ENCODE measurements at regions not wholly inside any gene's neighbourhood (a gene's known extent, or its start where the extent isn't known, plus 50 kb on each side); places are given as distances from the start of the nearest gene placed in this dataset.
A peak's percentile ranks its signal among the peaks of the same experiment; 100 is the strongest.

DNA sequence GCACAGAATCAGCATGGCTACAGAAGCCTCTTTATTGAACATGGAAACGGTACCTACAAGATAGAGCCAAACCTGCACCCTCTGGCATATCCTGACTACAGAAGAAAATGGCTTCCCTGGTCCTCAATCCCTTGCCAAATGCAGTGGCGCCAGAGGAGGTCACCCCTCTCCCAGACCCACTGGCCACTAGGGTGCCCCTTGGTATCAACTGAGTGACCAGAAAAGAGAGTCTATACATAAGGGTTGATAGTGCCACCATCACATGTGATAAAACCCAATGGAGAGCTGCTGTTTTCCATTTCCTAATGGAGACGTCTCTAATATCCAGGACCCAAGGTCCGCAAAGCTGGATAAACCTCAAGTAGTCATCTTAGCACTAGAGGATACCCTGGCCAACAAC lies 52.7 kb upstream of the ALK start:
- DNase-seq = no peak

DNA sequence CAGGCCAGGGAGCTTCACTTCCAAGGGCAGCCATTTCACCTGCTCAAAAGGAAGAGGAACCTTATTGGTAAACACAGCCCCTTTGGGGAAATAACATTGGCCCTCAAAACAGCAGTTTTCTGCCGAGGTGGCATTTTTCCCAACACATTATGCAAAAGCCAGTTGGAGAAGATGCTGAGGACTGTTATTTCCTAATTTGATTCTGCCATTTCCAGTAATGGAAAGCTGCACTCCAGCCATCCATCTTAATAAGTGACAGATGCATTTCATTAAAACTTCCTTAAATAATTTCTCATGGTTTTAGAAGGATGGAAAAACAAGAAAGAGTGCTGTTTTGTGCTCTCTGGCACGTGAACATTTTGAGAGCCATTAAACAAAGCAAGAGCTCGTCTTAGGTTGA lies 55.9 kb upstream of the ALK start:
- DNase-seq = no peak

DNA sequence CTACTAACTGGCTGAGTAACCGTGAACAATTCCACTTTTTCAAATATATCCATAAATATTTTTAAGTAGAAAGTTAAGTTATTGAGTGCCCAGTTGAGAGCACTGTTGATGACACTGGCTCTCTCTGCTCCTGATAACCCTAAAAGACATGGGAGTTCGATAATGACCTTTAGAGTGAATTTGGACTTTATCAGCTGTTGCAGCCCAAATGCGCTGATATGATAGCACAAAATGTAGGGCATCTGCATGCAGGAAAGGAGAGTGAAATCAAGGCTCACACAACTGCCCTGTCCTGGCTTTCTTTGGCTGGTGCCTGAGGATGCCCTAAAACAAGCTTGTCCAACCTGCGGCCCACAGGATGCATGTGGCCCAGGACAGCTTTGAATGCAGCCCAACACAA lies 60.0 kb upstream of the ALK start:
- no peak for DNase-seq

DNA sequence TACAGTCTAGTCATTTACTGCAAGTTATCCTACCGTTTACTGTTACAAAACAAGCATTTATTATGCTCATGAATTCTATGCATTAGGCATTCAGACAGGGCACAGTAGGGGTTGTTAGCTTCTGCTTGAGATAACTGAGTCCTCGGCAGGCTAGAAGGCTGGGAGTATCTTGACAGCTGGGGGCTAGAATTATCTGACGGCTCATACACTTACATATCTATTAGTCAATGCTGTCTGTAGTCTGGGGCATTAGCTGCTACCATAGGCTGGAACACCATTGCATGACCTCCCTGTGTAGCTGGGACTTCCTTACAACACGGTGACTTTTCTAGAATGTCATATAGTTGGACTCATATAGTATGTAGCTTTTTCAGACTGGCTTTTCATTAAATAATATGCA lies 61.9 kb upstream of the ALK start:
- DNase-seq = no peak

DNA sequence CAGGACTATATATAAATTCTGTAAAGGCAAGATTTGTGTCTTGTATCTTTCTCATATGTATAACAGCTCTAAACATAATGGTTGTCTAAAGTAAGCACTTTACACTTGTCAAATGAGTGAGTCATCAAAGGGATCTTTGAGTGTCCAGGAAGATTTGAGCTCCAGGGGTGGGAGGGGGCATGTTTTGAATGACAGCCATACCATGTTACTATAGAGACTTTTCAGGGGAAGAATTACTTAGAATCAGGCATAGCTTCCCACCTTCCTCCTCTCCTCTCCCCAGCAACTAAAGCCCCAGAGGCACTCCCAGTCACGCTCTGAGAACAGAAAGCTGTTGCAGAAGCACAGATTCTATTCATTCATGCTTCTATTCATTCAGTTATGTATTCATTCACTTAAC lies 65.8 kb upstream of the ALK start:
- DNase-seq = no peak

DNA sequence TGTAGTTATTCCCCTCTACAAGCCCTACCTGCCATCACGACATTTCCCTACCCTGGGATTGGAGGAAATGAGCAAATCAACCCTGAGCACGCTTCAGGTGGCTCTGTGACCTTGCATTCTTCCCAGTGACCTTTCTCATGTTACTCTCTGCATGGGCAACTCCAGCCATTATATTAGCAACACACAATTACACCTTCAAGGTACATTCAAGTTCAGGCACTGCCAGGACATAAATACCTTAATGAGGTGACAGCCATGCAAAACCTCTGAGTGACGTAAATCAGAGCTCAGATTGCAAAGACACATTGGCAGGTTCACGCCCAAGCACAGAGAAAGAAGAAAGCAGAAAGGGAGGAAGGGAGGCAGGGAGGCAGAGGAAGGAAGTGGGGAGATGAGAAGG lies 68.7 kb upstream of the ALK start:
- no peak for DNase-seq

DNA sequence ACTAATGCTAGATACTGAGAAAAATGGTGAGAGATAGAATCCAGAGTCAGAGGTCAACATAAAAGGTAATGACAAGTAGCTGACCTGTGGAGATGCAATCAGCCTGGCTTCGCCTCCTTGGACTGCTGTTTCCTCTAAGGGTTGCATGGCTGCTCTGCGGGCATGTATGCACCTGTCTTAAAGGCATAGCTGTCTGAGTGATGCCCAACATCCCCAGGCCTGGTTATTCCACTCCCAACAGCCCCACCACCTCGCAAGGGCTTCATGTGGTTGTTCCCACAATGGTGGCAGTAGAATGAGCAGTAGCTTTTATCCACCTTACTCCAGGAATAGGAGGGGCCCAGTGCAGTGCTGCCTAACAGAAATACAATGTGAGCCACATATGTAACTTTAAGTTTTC lies 69.7 kb upstream of the ALK start:
- no peak for DNase-seq

DNA sequence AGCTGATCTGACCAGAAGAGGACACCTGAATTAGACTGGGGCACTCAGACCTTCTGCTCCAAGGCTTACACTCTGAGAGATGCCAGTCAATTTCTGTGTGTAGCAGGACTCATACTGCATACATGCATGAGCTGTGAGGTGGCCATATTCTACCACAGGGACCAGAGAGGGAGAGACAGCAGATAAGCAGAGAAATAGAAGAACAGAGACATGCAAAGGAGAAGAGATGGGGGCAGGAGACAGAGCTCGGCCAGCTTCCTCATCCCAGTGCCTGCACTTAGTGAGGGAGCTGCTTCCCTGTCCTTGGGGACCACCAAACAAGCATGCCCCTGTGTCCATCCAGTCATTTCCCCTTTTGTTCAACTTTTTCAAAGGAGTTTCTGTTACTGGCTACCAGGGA lies 73.9 kb upstream of the ALK start:
- no peak for DNase-seq

DNA sequence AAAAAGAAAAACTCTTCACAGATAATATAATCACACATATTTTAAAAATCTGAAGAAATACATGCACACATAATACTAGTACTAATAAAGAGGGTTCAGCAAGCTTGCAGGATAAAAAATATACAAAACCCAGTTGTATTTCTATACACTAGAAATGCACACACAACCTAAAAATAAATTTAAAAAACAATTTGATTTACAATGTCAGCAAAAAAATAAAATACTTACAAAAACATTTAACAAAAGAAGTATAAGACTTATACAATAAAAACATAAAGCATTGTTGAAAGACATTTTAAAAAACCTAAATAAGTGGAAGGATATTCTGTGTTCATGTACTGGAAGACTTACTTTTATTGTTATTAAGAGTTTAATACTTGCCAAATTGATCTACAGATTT lies 81.7 kb upstream of the ALK start:
- no peak for DNase-seq

DNA sequence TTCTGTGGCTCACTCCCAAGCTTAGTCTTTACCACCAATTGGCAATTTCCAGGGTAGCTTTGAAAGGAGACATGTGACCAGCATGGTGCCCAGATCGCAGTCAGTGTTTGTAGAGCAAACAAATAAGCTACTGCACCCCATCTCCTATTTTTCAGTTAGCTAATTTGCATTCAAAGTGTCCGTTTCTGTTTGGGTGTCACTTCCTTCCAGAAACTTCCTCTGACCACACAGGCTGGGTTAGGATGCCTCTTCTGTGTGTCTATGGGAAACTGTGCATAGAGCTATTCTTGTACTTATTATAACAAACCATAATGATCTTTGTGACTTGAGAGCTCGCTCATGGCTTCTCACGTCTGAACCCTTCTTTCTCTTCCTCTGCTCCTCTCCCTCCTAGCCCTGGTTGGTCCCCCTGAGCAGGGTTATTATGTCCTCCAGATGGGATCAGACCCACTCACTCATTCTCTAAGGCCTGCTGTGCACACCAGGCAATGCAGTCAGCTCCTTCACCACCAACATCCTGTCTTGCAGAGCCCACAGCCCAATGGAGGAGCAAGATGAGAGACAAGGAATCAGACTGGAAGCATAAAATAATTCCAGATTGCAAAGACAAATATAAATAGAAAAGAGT lies 101.2 kb upstream of the ALK start:
- no peak for DNase-seq

DNA sequence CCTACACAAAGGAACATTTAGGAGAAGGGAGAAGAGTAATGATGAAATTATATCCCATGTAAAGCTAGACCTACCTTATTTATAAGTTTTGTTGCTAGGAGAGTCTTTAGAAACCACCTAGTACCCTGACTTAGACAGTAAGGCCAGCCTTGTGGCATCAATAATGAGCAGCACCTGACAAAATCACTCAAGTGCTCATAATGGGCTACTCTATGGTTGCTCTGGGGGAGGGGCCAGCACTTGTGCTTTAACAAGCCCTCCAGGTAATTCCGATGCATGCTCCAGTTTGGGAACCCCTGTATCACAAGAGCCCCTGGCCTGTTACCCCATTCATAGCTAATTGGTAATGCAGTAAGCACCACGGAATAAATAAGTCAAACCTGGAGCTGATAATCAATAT lies 102.9 kb upstream of the ALK start:
- DNase-seq = no peak

DNA sequence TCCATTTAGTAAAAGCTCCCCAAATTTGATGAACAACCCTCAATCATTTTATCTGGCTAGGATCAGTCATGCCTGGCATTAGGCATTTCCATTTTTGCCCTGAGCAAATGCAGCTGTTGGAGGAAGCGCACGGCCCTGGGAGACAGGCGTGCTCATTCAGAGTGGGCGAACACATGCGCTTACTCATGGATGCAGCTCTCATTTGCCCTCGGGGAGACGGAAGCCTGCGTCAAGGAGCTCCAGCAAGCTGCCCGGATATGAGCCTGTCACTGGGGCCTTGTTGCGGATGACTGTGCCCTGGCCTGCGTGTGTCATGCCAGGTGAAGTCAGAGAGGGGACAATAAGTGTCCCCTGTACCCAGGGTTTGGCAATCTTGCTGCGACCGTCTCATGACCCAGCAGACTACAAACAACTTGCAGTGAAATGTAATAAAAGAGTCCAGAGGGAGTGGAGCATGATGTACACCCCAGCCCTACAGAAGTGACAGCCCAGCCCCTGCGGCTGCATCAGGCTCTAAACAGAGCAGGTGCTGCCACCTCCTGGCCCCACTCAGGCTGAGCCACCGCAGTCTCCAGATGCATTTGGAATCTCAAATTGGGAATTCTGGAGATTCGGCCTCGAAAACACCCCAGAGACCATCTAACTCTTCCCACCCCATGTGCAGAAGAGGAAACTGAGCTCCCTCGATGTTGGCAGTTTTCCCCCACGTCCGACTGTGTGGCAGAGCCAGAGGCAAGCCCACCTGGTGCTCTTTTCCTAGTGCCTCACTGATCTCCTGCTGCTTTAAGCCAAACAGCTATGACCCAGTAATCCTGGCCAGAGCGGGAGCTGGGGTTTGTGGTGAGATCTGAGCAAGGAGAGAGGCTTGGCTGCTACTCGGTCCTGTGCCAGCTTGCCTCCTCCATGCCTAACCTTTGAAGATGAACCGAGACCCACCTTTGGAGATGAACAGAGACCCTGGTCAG lies 105.0 kb upstream of the ALK start:
- DNase-seq = no peak

DNA sequence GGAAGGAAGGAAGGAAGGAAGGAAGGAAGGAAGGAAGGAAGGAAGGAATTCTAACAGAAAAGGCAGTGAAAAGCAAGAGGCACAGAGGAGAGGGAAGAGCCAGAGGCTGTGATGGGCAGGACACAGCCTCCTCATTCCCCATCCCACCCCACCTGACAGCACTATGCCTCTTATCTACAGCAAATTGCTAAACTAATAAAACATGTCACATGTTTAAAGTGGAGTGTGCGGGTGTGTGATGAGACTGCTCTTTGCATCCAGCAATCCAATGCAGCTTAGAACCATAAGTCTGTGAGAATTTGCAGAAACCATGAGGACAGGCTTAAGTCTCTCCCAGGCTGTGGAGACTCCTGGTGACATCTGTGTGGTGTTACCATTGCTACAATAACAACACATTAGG lies 108.4 kb upstream of the ALK start:
- peak; percentile 5 for DNase-seq

DNA sequence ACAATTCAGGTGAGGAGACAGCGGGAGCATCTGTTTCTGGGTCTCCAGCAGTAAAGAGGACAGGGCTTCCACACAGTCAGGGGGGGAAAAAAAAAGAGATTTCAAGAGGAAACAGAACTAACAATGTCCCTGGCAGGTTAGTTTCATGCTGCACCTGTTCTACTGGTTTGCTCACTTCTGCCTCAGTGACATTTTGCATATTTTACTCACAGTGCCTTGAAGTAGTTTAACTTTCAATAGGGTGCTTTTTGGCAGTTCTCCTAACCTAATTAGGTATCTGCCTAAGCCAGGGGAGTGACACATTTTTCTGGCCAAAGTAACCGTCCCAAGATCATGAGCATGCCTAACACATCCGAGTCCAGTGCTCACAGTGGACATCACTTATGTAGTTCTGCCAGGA lies 109.0 kb upstream of the ALK start:
- peak; percentile 19 for DNase-seq

DNA sequence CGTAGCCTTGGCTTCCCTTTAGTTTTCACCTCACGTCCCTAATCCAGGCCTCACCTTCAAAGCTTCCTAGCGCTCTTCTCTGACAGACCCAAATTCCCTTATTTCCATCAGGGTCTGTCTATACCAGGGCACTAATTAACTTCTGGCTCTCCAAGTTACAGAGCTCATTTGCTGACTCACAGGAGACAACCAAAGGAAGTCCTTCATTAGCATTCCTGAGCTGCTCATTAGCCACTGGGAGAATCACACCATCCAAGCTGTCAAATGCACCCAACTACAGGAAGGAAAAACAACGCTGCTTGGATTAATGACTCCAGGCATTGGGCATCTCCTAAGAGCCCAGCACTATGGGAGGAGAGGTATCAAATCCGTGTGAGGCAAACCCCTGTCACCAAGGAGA lies 109.8 kb upstream of the ALK start:
- DNase-seq = no peak

DNA sequence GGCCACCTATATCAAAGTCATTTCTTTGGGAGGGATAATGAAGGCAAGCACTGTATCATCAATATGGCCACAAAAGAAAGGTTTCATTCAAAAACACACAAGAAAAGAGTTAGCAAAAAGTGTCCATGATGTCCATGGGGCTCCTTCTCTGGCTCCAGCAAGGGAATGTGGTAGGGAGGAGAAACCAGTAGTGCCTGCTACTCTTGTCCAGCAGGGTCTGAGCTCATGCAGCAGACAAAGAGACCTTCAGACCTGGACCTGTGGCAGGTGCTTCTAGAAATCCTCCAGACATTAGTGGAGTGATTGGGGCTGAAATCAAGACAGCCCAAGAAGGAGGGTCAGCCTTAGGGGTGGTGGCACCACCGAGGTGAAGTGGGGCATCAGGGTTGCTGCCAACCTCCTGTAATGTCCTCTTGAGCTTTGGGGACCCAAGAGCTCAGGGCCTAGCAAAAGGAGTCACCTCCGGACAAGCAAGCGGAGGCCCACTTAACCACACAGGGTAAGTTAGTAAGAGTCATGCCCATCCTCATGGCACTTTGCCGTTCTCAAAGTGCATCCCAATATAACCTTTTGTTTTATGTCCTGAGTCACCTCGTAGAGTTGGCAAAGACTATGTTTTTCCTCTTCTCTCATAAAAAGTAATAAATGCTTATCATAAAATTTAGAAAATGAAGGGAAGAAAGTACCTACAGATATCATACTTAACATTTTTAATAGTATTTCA lies 112.6 kb upstream of the YPEL5 start:
- no peak for DNase-seq

DNA sequence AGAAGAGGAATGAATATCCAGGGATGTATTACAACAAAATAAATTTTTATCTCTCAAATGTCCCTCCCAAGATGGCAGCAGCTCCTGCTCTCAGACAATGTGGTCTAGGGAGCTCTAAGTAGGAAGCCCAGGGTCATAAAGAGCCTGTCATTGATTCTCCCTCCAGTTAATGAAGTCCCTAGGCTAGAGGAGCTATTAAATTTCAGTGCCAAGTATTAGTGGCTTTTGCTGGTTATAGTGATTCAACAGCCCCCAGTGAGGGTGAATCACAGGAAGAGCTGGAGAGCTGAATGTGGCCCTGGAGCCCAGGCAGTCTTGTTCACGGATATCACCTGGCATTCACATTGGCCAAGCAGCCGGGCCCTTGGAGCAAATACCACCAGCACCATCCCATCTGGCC lies 109.8 kb upstream of the YPEL5 start:
- DNase-seq = no peak

DNA sequence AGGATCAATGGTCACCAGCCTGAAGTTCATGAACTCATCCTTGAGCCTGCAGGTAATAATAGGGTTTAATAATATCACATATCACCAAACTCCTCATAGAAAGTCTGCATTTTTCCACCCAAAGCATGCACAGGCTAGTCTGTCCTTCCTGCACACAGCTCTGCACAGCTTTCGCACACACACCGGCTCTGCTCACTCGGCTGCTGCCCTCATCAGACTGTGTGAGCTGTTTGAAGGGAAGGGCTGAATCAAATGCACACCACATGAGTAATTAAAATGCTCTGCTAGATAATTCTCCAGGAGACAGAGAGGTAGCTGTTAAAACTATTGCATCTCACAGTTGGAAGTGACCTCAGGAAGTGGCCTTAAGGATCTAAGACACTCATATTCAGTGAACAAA lies 108.4 kb upstream of the YPEL5 start:
- no peak for DNase-seq

DNA sequence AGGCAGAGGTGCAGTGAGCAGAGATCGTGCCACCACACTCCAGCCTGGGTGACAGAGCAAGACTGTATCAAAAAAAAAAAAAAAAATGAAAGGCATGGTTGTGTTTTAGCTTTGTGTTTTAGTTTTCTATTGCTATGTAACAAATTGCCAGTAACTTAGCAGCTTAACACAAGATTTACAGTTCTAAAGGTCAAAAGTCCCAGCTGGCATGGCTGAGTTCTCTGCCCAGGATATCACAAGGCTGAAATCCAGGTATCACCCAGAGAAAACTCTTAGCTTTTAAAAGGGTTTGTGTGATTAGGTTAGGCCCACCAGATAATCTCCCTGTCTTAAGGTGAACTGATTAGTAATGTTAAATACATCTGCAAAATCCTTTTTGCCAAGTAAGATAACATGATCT lies 107.7 kb upstream of the YPEL5 start:
- DNase-seq = no peak

DNA sequence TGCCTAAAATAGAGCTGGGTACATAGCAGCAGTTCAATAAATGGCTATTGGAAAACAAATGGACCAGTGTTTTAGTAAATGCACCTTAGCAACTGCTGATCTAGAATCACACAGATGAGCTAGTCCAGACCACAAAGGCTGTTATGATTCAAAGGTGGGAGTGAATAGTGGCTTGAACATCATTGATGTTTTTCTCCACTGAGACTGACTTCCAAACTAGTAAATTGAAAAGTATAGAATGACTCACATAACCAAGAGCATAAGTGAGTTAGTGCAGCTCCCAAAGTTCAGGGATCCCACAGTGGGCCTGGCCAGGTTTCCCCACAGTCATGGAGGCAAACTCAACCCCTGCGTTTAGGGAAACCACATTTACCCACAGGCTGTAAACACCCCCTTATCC lies 106.7 kb upstream of the YPEL5 start:
- DNase-seq = no peak

DNA sequence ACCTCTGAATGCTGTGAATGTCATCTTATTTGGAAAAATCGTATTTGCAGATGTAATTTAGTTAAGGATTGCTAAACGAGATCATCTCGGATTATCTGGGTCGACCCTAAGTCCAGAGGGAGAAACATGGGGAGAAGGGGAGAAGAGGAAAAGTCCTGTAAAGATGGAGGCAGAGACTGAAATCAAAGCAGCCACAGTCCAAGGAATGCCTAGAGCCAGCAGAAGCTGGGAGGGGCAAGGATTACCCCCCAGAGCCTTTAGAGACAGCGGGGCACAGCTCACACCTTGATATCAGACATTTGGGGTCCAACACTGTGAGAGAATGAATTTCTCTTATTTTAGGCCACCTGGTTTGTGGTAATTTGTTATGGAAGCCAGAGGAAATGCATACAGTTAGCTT lies 104.9 kb upstream of the YPEL5 start:
- no peak for DNase-seq

DNA sequence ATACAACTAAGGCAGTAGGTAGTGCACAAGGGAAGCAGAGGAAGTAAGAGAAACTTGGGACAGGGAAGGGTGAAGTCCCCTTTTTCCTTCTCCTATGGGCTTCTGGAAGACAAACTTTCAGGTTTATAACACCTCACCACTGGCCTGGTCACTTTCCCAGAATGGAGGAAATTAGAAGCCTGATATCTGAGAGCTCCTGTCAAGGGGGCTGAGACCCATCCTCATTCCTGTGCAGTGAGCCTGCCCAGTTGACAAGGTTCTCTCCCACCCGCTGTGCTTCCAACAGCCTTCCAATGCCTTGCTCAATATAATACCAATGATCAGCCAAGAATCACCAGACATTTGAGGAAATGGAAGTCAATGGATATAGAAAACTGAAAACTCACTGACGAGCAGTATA lies 100.4 kb upstream of the YPEL5 start:
- no peak for DNase-seq

DNA sequence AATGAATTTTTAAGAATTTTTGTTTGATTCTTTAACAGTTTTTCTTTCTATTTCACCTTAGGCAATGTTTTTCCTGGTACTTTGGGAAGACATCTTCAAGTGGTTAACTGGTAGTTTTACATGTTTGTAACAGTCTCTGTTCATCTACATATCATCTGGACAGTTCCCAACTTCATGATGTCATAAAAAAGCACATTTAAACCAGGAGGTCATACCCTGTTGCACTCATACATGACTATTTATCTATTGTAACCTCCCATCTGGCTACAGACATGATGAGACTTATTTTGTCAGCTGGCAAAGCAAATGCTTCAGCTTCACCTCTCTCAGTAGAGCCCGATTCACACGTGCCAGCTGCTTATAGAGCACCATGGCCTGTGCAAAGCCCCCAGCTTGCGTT lies 99.8 kb upstream of the YPEL5 start:
- DNase-seq = no peak

DNA sequence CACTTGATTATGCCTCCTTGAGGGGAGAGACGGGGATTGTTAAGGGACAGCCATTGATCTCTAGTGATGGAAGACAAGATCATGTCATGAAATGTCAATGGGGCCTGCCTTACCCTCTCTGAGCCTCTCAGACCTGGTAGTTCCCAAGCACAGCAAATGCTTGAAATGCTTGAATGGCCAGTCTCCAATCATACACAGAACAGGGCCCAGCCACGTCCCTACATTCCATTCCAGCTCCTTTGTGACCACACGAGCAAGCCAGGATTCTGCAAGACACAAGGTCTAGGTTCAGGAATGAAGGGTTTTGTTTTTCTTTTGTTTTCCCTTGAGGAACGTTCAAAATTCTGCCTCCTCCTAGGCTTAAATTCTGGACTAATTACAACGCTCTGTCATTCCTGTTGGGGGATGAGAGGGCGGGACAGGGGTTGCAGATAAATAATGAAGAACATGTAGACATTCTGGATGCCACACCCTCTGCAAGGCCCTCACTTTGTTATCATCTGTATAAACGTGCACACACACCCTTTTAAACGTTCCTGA lies 98.1 kb upstream of the YPEL5 start:
- no peak for DNase-seq
